GM21515 (cell line): ENCODE measurements at regions not wholly inside any gene's neighbourhood (a gene's known extent, or its start where the extent isn't known, plus 50 kb on each side); places are given as distances from the start of the nearest gene placed in this dataset.
"Not testable (repeated sequence)": the region's sequence is repeated elsewhere in the genome, so short reads cannot be mapped to it uniquely, and the experiment has no call there.

Experiments
- ATAC-seq: cut with Tn5 transposase; IDR thresholded peaks from one replicate; pipeline ENCODE4 v1.9.1; 2021; ENCODE audit not compliant: unreplicated experiment

GRCh38 chr3:34106379-34106778, 307.9 kb downstream of the PDCD6IP start:
- ATAC-seq: no peak

DNA sequence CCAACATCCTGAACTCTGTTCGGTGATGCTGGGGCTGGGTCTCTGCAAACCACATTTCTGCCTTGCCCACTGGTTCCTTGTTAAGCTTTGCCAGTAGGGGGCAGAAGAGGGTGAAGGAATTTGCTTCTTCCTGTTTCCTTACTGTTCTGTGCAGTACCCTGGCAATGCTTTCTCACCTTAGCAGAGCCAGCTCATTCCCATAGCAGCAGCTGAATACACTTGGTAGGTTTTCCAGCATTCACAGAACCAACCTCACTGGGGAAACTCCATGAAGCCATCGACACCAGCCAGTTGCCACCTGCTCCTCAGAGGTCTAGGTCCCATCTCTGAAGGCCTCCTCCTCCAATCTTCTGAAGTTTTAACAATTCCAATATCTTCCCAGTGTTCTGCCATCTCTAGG, 308.4 kb downstream of the PDCD6IP start:
- ATAC-seq: peak; percentile 35

GRCh38 chr3:34107669-34108068, 309.2 kb downstream of the PDCD6IP start:
- ATAC-seq: peak; percentile 72

DNA sequence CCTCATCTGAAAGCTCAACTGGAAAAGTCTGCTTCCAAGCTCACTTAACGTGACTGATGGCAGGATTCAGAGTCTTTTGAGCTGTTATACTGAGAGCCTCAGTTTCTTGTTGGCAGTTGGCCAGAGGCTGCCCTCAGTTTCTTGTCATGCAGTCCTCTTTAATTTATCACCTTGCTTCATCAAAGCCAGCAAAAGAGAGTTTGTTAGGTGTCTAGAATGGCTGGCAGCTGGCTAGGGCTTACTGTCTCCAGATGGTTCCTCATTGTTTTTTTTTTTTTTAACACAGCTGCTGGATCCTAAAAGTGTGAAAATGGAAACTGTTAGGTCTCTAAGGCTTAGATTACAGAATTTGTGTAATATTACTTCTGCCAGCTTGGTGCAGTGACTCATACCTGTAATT, 310.6 kb downstream of the PDCD6IP start:
- ATAC-seq: no peak

DNA sequence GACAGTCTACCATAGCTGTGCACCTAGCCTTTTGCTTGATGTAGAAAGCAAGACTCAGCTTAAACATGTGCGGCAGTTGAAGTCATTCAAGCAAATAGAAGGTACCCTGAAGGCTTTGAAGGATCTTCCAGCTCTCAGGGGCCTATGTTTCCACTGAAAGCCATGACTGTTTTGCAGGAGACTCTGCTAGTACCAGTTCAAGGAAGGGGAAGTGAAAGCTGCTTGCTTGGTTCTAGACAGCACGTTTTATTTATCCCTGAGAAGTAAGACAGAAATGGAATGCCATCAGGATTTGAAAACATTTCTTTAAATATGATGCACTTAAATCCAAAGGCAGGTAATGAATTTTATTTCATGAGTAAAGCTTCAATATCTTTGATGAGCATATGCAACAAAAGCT, 311.4 kb downstream of the PDCD6IP start:
- peak; percentile 45 for ATAC-seq

- ATAC-seq: no peak
These were observed 312.9 kb downstream of the PDCD6IP start for GRCh38 chr3:34111361-34111760.

- ATAC-seq: not testable (repeated sequence)
These were observed 313.8 kb downstream of the PDCD6IP start for GRCh38 chr3:34112261-34112660.

- ATAC-seq: no peak
These were observed 332.7 kb downstream of the PDCD6IP start for GRCh38 chr3:34131091-34131490.

DNA sequence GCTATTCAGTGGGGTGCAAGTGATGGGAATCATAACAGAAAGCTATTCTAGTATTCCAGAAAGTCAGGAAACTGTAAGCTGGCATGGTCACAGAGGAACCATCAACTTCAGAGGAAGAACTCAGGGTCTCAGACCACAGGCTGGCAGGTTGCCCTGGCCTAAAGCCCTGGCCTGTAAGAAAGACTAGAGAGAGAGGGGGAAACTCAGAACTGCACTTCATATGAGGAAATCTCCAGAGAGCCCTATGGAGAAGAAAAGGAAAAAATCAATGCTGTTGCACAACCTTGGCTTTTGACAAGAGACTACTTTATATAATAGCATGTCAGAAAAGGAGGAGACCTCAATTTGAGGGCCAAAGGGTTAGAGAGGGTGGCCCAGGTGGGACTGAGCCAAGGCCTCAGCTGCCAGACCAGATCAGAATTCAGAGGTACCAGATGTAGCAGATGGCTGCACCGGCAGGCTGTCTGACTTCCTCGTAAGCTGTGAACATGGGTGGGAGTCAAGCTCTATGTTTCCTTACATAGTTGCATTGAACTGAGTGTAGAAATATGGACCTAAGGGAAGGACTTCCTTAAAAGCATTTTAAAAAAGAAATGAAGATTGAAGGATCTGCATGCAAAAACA, 333.8 kb downstream of the PDCD6IP start:
- no peak for ATAC-seq

DNA sequence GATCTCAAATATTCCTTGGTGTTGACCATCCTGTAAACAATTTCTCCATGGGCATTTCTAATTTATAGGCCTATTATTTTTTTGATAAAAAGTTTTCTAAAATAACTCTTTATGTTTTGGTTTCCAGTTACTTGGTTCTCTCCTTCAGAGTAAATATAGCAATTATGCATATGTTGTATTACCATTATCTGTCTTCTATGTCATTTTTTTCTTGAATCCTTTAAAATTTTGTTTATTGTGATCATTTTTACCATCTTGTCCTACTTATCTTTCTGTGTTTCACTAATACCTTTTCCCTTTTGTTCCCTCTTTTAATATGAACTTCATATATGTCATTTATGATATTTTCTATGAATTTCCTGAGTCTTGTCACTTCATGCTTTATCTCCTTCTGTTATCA, 341.1 kb downstream of the PDCD6IP start:
- ATAC-seq: no peak

DNA sequence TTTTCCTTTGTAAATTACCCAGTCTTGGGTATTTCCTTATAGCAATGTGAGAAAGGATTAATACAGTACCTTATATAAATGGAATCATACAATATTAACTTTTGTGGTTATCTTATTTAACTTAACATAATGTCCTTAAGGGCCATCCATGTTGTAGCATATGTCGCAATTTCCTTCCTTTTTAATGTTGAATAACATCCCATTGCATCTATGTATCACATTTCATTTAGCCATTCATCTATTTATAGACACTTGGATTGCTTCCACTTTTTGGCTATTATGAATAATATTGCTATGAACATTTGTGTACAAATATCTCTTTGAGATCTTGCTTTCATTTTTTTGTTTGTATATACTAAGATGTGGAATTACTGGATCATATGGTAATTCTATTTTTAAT, 342.2 kb downstream of the PDCD6IP start:
- ATAC-seq: no peak

GRCh38 chr3:34141841-34142337, 343.5 kb downstream of the PDCD6IP start:
- no peak for ATAC-seq

- no peak for ATAC-seq
These were observed 347.4 kb downstream of the PDCD6IP start for GRCh38 chr3:34145796-34146195.

- no peak for ATAC-seq
These were observed 348.2 kb downstream of the PDCD6IP start for GRCh38 chr3:34146596-34146995.

DNA sequence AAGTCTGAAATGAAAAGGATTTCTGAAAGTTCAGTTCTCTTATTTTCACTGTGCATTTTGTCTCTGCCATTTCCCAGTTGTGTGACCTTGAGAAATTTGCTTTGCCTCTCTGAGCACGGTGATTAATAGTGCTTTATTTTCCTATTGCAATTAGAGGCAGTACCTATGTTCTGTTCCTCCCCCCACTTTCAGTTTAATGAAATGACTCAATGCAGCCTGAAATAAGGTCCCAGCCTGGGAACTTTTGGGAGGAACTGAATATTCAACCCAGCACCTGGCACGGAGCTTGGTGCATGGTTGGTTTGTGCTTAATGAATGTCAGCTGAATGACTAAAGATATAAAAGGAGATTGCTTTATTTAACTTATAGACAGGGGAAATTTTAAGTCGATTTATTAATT, 352.6 kb downstream of the PDCD6IP start:
- ATAC-seq: no peak

DNA sequence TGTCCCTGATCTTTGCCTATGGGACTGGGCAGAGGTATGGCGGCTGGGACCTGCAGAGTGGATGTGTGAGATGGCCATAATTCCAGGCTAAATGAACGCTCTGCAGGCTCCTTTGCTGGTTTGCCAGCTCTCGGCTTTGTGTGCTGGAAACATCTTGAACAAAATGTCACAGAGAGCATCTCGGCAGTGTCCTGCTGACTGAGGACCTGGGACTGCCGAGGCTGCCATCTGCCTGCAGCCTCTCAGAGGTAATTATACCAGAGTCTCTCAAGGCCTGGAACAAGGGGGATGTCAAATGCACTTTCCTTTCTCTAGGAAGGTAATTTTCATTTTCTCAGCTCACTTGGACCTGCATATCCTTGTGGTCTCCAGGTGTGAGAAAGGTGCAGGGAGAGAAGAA, 354.2 kb downstream of the PDCD6IP start:
- no peak for ATAC-seq

- ATAC-seq: no peak
These were observed 356.7 kb downstream of the PDCD6IP start for GRCh38 chr3:34155108-34155507.

DNA sequence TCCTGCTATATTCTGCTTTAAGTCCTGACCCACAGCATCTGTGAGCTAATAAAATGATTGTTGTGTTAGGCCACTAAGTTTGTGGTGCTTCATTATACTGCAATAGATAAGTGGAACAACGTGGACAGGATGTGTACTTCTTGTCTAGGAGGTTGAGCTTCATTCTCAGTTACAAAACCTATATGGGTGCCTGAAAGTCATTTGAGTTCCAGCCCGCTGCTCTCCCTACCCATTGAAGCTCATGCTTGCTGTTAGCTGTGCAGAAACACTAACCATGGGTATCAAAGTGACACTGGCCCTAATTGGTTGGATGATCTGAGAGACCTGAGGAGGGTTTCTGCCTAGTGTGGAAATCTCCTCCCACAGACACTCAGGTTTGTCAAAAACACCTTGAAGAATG, 357.2 kb downstream of the PDCD6IP start:
- peak; percentile 80 for ATAC-seq

DNA sequence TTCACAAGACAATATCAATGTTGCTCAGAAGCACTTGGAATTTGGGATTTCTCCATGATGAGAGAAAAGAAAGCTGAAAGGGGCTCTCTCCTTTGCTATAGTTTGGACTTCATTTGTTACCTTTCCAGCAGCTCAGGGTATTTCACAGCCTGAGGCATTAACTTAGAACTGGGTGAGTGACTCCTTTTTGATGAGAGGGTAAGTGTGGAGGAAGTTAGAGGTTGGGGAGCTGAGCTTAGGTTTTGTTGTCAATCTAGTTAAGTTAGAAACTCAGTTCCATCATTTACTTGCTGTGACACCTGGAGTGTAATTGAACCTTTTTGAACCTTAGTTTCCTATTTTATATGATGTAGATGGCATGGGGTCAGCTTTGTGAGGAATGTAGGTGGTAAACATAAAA, 359.1 kb downstream of the PDCD6IP start:
- no peak for ATAC-seq

- no peak for ATAC-seq
These were observed 361.4 kb downstream of the PDCD6IP start for GRCh38 chr3:34159613-34160420.

- ATAC-seq: not testable (repeated sequence)
These were observed 371.2 kb downstream of the PDCD6IP start for GRCh38 chr3:34169636-34170035.

- no peak for ATAC-seq
These were observed 376.3 kb downstream of the PDCD6IP start for GRCh38 chr3:34174740-34175139.
